Mucosa of rectum (tissue), 2 donors: ENCODE measurements at regions not wholly inside any gene's neighbourhood (a gene's known extent, or its start where the extent isn't known, plus 50 kb on each side); places are given as distances from the start of the nearest gene placed in this dataset.

Experiments
- H3K27ac ChIP-seq, 2 donors: one replicate each; pipeline ENCODE4 v1.7.0; 2013; ENCODE audit warnings: inconsistent platforms in 2 of 2, low read depth in 2 of 2, low read length in 2 of 2
- H3K27me3 ChIP-seq, 2 donors: one replicate each; pipeline ENCODE4 v1.7.0; 2013; ENCODE audit warnings: low read length in 2 of 2; ENCODE audit not compliant: control insufficient read depth in 2 of 2, insufficient read depth in 2 of 2
- H3K36me3 ChIP-seq, 2 donors: one replicate each; pipeline ENCODE4 v1.7.0; 2013; ENCODE audit warnings: low read length in 2 of 2; ENCODE audit not compliant: control insufficient read depth in 2 of 2, insufficient read depth in 2 of 2
- H3K4me1 ChIP-seq, 2 donors: one replicate each; pipeline ENCODE4 v1.7.0; 2013; ENCODE audit warnings: low read length in 2 of 2, mild to moderate bottlenecking in 1 of 2; ENCODE audit not compliant: control insufficient read depth in 2 of 2, insufficient read depth in 2 of 2
- H3K4me3 ChIP-seq, 2 donors: one replicate each; pipeline ENCODE4 v1.7.0; 2013; ENCODE audit warnings: low read length in 2 of 2
- H3K9ac ChIP-seq, 2 donors: one replicate each; pipeline ENCODE4 v1.7.0; 2013; ENCODE audit warnings: low read length in 2 of 2, low read depth in 1 of 2, mild to moderate bottlenecking in 1 of 2
- H3K9me3 ChIP-seq, 2 donors: one replicate each; pipeline ENCODE4 v1.7.0; 2013; ENCODE audit warnings: low read length in 2 of 2; ENCODE audit not compliant: control insufficient read depth in 2 of 2
- donor health status: healthy.
- donor health status: Normal muscosa, but diverticular disease.

DNA sequence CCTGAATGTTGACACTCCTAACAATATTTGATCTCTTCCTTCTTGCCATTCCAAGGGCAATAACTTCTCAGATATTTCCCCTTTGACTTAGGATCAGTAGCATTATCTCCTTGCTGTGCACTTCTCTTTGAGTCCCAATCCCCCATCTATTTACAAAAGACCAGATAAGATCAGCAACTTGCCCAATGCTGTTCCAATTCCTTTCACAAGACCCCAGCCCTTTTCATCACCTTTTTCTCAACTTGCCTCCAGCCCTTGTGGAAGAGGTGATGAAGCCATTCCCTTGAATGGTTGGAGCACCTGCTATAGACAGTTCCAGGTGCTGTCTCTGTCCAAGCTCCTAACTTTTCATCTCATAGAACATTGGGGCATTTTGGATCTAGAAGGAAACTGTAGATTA, 51.1 kb upstream of the ARID5B start:
- Histone ChIP-seq H3K4me1 (peaks cover 2 to 8% of the 10 kb centered on the region in 2 donors), H3K9me3 (no peaks in the 10 kb centered on the region), H3K9ac (no peak overlapping the region), H3K27me3 (no peaks in the 10 kb centered on the region), H3K4me3 (no peak overlapping the region), H3K36me3 (no peaks in the 10 kb centered on the region), H3K27ac (no peak overlapping the region)
